Breast epithelium (tissue), 3 donors: ENCODE measurements at regions not wholly inside any gene's neighbourhood (a gene's known extent, or its start where the extent isn't known, plus 50 kb on each side); places are given as distances from the start of the nearest gene placed in this dataset.

Experiments
- CTCF ChIP-seq, 3 donors: fragments of 450-650 bp; IDR thresholded peaks; one replicate each; pipeline ENCODE4 v1.5.1; 2016 to 2017; ENCODE audit warnings: antibody characterized with exemption in 3 of 3, mild to moderate bottlenecking in 3 of 3, moderate library complexity in 3 of 3
- POLR2A ChIP-seq: fragments of 450-650 bp; IDR thresholded peaks from one replicate; pipeline ENCODE4 v1.6.1; 2016; ENCODE audit warnings: antibody characterized with exemption, mild to moderate bottlenecking, moderate library complexity

DNA sequence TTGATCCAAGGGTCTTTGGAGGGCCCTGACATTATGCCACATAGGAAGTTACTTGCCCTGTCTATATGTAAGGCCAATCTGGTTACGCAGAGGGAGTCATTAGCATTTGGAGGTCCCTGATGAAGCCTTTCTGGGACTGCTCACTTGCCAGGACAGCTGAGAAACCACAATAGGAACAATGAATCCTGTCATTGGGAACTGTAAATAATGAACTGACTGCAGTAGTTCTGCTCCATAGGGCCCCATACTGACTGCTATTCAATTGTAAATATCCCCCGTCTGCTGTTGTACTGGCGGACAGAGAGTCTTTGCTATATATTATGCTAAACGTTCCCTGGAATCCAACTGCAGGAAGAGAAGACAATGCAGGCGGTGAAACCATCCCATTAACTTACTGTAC, 149.4 kb upstream of the DCC start:
- no peak for TF ChIP-seq CTCF (IDR thresholded peaks at IDR 0.05)
- no peak for TF ChIP-seq POLR2A
